LHCN-M2 (cell line): ENCODE measurements at regions not wholly inside any gene's neighbourhood (a gene's known extent, or its start where the extent isn't known, plus 50 kb on each side); places are given as distances from the start of the nearest gene placed in this dataset.

Source experiments
- DNase-seq: peaks from one replicate; pipeline ENCODE4 v3.0.0-alpha.2; 2012; ENCODE audit warnings: low read depth

- no peak for DNase-seq
These were observed 805.0 kb upstream of the RBFOX1 start for GRCh38 chr16:6527646-6528045.

GRCh38 chr16:6524501-6524900 is 808.1 kb upstream of the RBFOX1 start:
- no peak for DNase-seq

- no peak for DNase-seq
These were observed 815.5 kb upstream of the RBFOX1 start for GRCh38 chr16:6517020-6517720.

GRCh38 chr16:6512512-6512911 is 820.1 kb upstream of the RBFOX1 start:
- no peak for DNase-seq

- no peak for DNase-seq
These were observed 822.4 kb upstream of the RBFOX1 start for GRCh38 chr16:6510261-6510660.

- no peak for DNase-seq
These were observed 833.2 kb upstream of the RBFOX1 start for GRCh38 chr16:6499413-6499812.

- DNase-seq: no peak
These were observed 833.8 kb upstream of the RBFOX1 start for GRCh38 chr16:6498858-6499257.

GRCh38 chr16:6496996-6497395 is 835.6 kb upstream of the RBFOX1 start:
- no peak for DNase-seq

GRCh38 chr16:6495486-6496210 is 837.0 kb upstream of the RBFOX1 start:
- DNase-seq: no peak

GRCh38 chr16:6494716-6495115 is 837.9 kb upstream of the RBFOX1 start:
- DNase-seq: no peak

- DNase-seq: no peak
These were observed 839.1 kb upstream of the RBFOX1 start for GRCh38 chr16:6493555-6493954.

- no peak for DNase-seq
These were observed 839.9 kb upstream of the RBFOX1 start for GRCh38 chr16:6492742-6493141.

GRCh38 chr16:6484935-6485334 is 847.7 kb upstream of the RBFOX1 start:
- DNase-seq: no peak

GRCh38 chr16:6484081-6484480 is 848.6 kb upstream of the RBFOX1 start:
- no peak for DNase-seq

GRCh38 chr16:6483469-6484033 is 849.1 kb upstream of the RBFOX1 start:
- no peak for DNase-seq

- no peak for DNase-seq
These were observed 849.8 kb upstream of the RBFOX1 start for GRCh38 chr16:6482696-6483468.

GRCh38 chr16:6481894-6482293 is 850.8 kb upstream of the RBFOX1 start:
- DNase-seq: no peak

GRCh38 chr16:6453742-6454141 is 878.9 kb upstream of the RBFOX1 start:
- no peak for DNase-seq

- DNase-seq: no peak
These were observed 885.4 kb upstream of the RBFOX1 start for GRCh38 chr16:6447021-6447790.

GRCh38 chr16:6446370-6446769 is 886.3 kb upstream of the RBFOX1 start:
- no peak for DNase-seq

- no peak for DNase-seq
These were observed 893.5 kb upstream of the RBFOX1 start for GRCh38 chr16:6439129-6439528.
